K562 (cell line): ENCODE measurements at regions not wholly inside any gene's neighbourhood (a gene's known extent, or its start where the extent isn't known, plus 50 kb on each side); places are given as distances from the start of the nearest gene placed in this dataset.

Experiments used
- ATAC-seq: fragments of 200-7000 bp; cut with Tn5 transposase; 3 replicates; pipeline ENCODE4 v1.9.1; 2020; ENCODE audit warnings: moderate library complexity
- BruUV-seq: library from RNA; stranded (reverse); fragments of 400-500 nt; replicated peaks from 2 replicates; lab custom pipeline; 2021; lab: Mats Ljungman, UMichigan
- CTCF ChIA-PET: fragments of 300-600 bp; formaldehyde crosslinking; extraction: SDS; loops from one replicate; lab custom pipeline; 2021; ENCODE audit warnings: low intra/inter-chr PET ratio; lab: Yijun Ruan, JAX
- POLR2A ChIA-PET: fragments of 300-600, 350-650 bp; sonication (Branson Sonifier 250); formaldehyde crosslinking; extraction: SDS; loops from one replicate; lab custom pipeline; 2021; ENCODE audit warnings: antibody characterized with exemption, inconsistent platforms; lab: Yijun Ruan, JAX
- DNase-seq, 4 experiments: peaks; one replicate each; pipeline versions ENCODE4 v3.0.0 to v3.0.0-alpha.2; 2011 to 2018; ENCODE audit warnings: low spot score in 3 of 4, mixed read lengths in 3 of 4; ENCODE audit errors: extremely low read depth in 1 of 4
- FAIRE-seq: peaks from 2 replicates; lab custom pipeline; 2011; peaks lifted over from hg19 to GRCh38; lab: Jason Lieb, UNC
- H2AFZ ChIP-seq: 2 replicates; pipeline ENCODE4 v1.6.0; 2011; ENCODE audit warnings: low read depth, low read length, control low read depth, inconsistent platforms
- H3K27ac ChIP-seq: fragments of 200-600 bp; 3 replicates; pipeline ENCODE4 v1.8.0; 2011; ENCODE audit warnings: low read depth, mild to moderate bottlenecking, control low read depth, inconsistent platforms, low read length, moderate library complexity, mixed read lengths; ENCODE audit errors: extremely low read depth
- H3K27me3 ChIP-seq, 2 experiments: fragments of 300-600 bp in 1 of 2; 2 replicates in 1 of 2; 3 replicates in 1 of 2; pipeline versions ENCODE4 v1.6.0 to v1.8.0; 2011; ENCODE audit warnings: inconsistent platforms in 2 of 2, low read length in 2 of 2, mild to moderate bottlenecking in 1 of 2, mixed read lengths in 1 of 2, moderate library complexity in 1 of 2; ENCODE audit not compliant: control insufficient read depth in 2 of 2, insufficient read depth in 2 of 2
- H3K36me3 ChIP-seq: fragments of 300-600 bp; 3 replicates; pipeline ENCODE4 v1.8.0; 2011; ENCODE audit warnings: mild to moderate bottlenecking, low read length, inconsistent platforms; ENCODE audit not compliant: control insufficient read depth, insufficient read depth
- H3K4me1 ChIP-seq, 2 experiments: fragments of 200-600 bp in 1 of 2; replicated peaks in 1 of 2; 2 replicates in 1 of 2; 3 replicates in 1 of 2; pipeline versions ENCODE4 v1.5.1 to v1.8.0; 2011; ENCODE audit warnings: inconsistent platforms in 2 of 2, low read length in 2 of 2, mild to moderate bottlenecking in 1 of 2, mixed read lengths in 1 of 2, moderate library complexity in 1 of 2; ENCODE audit not compliant: control insufficient read depth in 2 of 2, insufficient read depth in 2 of 2
- H3K4me2 ChIP-seq: 2 replicates; pipeline ENCODE4 v1.6.1; 2011; ENCODE audit warnings: low read length, control low read depth, inconsistent platforms, mixed read lengths; ENCODE audit not compliant: insufficient read depth
- H3K4me3 ChIP-seq: fragments of 200-600 bp; sonication (generic), shearing (Covaris generic); 2 replicates; pipeline ENCODE4 v1.5.1; 2016; ENCODE audit warnings: control low read depth, inconsistent platforms
- H3K79me2 ChIP-seq: fragments of 200-600 bp; 3 replicates; pipeline ENCODE4 v1.8.0; 2011; ENCODE audit warnings: low read length, inconsistent platforms; ENCODE audit not compliant: control insufficient read depth, insufficient read depth
- H3K9ac ChIP-seq, 2 experiments: 2 replicates each; pipeline versions ENCODE4 v1.6.0 to v1.6.1; 2011; ENCODE audit warnings: low read depth in 2 of 2, low read length in 2 of 2, control low read depth in 1 of 2, inconsistent platforms in 1 of 2, mild to moderate bottlenecking in 1 of 2, mixed read lengths in 1 of 2; ENCODE audit not compliant: insufficient read depth in 1 of 2
- H3K9me1 ChIP-seq: one replicate; pipeline ENCODE4 v1.6.0; 2011; ENCODE audit warnings: inconsistent platforms, mild to moderate bottlenecking, low read length, moderate library complexity; ENCODE audit not compliant: control insufficient read depth, insufficient read depth
- H3K9me3 ChIP-seq: replicated peaks from 2 replicates; pipeline ENCODE4 v1.5.1; 2011; ENCODE audit warnings: low read depth, low read length, inconsistent platforms; ENCODE audit not compliant: control insufficient read depth, insufficient read depth
- H4K20me1 ChIP-seq: replicated peaks from 2 replicates; pipeline ENCODE4 v1.6.1; 2011; ENCODE audit warnings: low read length, inconsistent platforms, mixed read lengths; ENCODE audit not compliant: control insufficient read depth, insufficient read depth
- ATF3 ChIP-seq, 2 experiments: fragments of 450-650 bp in 1 of 2; sonication (generic) in 1 of 2; formaldehyde crosslinking in 1 of 2; IDR thresholded peaks in 1 of 2; conservative IDR thresholded peaks in 1 of 2; 2 replicates each; pipeline versions ENCODE4 v1.6.1 to v1.8.1; 2016 to 2023; ENCODE audit warnings: mild to moderate bottlenecking in 2 of 2, moderate library complexity in 2 of 2, inconsistent platforms in 1 of 2, missing genetic modification reagents in 1 of 2
- CEBPG ChIP-seq, 3 experiments: fragments of 200-800 bp in 1 of 3; sonication (Bioruptor generic) in 1 of 3; sonication (generic) in 1 of 3; formaldehyde crosslinking in 1 of 3; IDR thresholded peaks in 2 of 3; conservative IDR thresholded peaks in 1 of 3; 2 replicates each; pipeline versions ENCODE4 v1.6.1 to v1.8.0; 2016 to 2022; ENCODE audit warnings: missing compliant biosample characterization in 2 of 3, missing genetic modification characterization in 2 of 3, mild to moderate bottlenecking in 1 of 3, missing genetic modification reagents in 1 of 3
- ERF ChIP-seq: fragments of 450-650 bp; formaldehyde crosslinking; IDR thresholded peaks from 2 replicates; pipeline ENCODE4 v1.4.0; 2020; ENCODE audit warnings: mild to moderate bottlenecking, mixed read lengths
- KHSRP ChIP-seq: fragments of 450-650 bp; IDR thresholded peaks from 2 replicates; pipeline ENCODE4 v1.6.1; 2017
- RBFOX2 ChIP-seq: fragments of 200-400 bp; formaldehyde crosslinking; IDR thresholded peaks from 2 replicates; pipeline ENCODE4 v1.6.1; 2017; ENCODE audit warnings: low read depth, mild to moderate bottlenecking, low read length, moderate library complexity
- SUPT5H ChIP-seq: fragments of 450-650 bp; IDR thresholded peaks from 2 replicates; pipeline ENCODE4 v1.6.1; 2016
- ZFP1 ChIP-seq: fragments of 450-650 bp; formaldehyde crosslinking; IDR thresholded peaks from 2 replicates; pipeline ENCODE4 v1.4.0; 2020; ENCODE audit warnings: mild to moderate bottlenecking, mixed read lengths
- ZNF57 ChIP-seq: fragments of 450-650 bp; formaldehyde crosslinking; IDR thresholded peaks from 2 replicates; pipeline ENCODE4 v1.4.0; 2020; ENCODE audit warnings: mild to moderate bottlenecking, moderate library complexity
- ZSCAN29 ChIP-seq: fragments of 450-650 bp; IDR thresholded peaks from 2 replicates; pipeline ENCODE4 v1.6.1; 2017
- whole genome bisulfite sequencing: fragments of 100-300 bp; shearing (Covaris generic); methylation state at CpG from one replicate; pipeline ENCODE4 v1.1.6; 2016; ENCODE audit warnings: low coverage, mixed read lengths; ENCODE audit not compliant: insufficient coverage; ENCODE audit errors: missing lambda C conversion rate; 5-methylcytosine and 5-hydroxymethylcytosine counted together
- in situ Hi-C: fragments of 300-500 bp; cut with MboI; formaldehyde crosslinking; loops from 4 replicates; pipeline ENCODE4 v1.15.0; 2018; ENCODE audit warnings: inconsistent platforms, mixed read lengths
- intact Hi-C: fragments of 100-400 bp; cut with micrococcal nuclease; formaldehyde crosslinking; loops from 2 replicates; pipeline ENCODE4 v1.14.2; 2022

DNA sequence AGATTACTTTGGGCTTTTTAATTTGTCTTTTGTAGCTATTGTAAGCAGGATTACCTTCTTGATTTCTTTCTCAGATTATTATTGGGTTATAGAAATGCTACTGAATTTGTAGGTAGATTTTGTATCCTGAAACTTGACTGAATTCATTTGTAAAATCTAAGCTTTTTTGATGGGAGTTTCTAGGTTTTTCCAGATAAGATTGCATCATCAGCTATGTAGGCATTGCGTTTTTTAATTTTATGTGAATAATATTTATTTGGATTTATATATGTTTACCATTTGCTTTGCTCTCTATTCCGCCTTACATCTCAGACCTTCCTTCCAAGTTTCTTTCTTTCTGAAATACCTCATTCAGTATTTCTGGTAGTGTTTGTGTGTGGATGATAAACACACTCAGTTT, 351.7 kb upstream of the ANKRD30A start:
- H4K20me1 ChIP-seq, result no peaks in the 10 kb centered on the region
- peak; percentile 39; the same call in 1 of the 2 replicates for TF ChIP-seq ATF3 (IDR thresholded peaks at IDR 0.05)
- no peak for TF ChIP-seq ATF3 (CRISPR knock-in tag; conservative IDR thresholded peaks at IDR 0.05)
- TF ChIP-seq ZSCAN29, result no peak
- TF ChIP-seq CEBPG (CRISPR knock-in tag; IDR thresholded peaks at IDR 0.05), result no peak
- TF ChIP-seq CEBPG (tag; conservative IDR thresholded peaks at IDR 0.05 in 1 of 2, IDR thresholded peaks at IDR 0.05 in 1 of 2), result peak in 1 of 2 experiments; percentile 56; a peak in 2 of 4 replicates
- TF ChIP-seq ERF (CRISPR knock-in tag), result no peak
- TF ChIP-seq SUPT5H, result no peak
- no peak for TF ChIP-seq KHSRP
- no peak for TF ChIP-seq RBFOX2
- no peak for TF ChIP-seq ZNF57
- TF ChIP-seq ZFP1 (CRISPR knock-in tag), result no peak
- TF ChIP-seq, all 486 proteins: peak for 2
- BruUV-seq, result no TSS peak
- Histone ChIP-seq H3K9ac (no peak overlapping the region), H3K36me3 (no peaks in the 10 kb centered on the region), H3K9me1 (no peaks in the 10 kb centered on the region), H3K9me3 (no peaks in the 10 kb centered on the region), H3K4me2 (no peak overlapping the region), H3K4me1 (no peaks in the 10 kb centered on the region), H3K4me3 (no peak overlapping the region), H3K27ac (no peak overlapping the region), H3K79me2 (no peaks in the 10 kb centered on the region), H2AFZ (no peak overlapping the region), H3K27me3 (no peaks in the 10 kb centered on the region)
- FAIRE-seq (no peak), ATAC-seq (no peak), DNase-seq (no peak)
- ChIA-PET POLR2A (no interaction called here), CTCF (no interaction called here)
- intact Hi-C loops, result no loop called here
- in situ Hi-C loops, result no loop called here
- WGBS, result 0% methylated on average over 2 of the region's 2 CpGs
